ENCODE measurements at regions not wholly inside any gene's neighbourhood (a gene's known extent, or its start where the extent isn't known, plus 50 kb on each side); places are given as distances from the start of the nearest gene placed in this dataset.

- TF ChIP-seq, protein P1, sequence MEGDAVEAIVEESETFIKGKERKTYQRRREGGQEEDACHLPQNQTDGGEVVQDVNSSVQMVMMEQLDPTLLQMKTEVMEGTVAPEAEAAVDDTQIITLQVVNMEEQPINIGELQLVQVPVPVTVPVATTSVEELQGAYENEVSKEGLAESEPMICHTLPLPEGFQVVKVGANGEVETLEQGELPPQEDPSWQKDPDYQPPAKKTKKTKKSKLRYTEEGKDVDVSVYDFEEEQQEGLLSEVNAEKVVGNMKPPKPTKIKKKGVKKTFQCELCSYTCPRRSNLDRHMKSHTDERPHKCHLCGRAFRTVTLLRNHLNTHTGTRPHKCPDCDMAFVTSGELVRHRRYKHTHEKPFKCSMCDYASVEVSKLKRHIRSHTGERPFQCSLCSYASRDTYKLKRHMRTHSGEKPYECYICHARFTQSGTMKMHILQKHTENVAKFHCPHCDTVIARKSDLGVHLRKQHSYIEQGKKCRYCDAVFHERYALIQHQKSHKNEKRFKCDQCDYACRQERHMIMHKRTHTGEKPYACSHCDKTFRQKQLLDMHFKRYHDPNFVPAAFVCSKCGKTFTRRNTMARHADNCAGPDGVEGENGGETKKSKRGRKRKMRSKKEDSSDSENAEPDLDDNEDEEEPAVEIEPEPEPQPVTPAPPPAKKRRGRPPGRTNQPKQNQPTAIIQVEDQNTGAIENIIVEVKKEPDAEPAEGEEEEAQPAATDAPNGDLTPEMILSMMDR (IDR thresholded peaks at IDR 0.05; ENCODE audit: low read depth, low read length) = no peak
- no peak for TF ChIP-seq EZH2phosphoT487 (IDR thresholded peaks at IDR 0.05; ENCODE audit: low read depth)
Observed at GRCh38 chr13:76677043-76677442, 209.2 kb downstream of the KCTD12 start.
